GM23248 (cell line): ENCODE measurements at regions not wholly inside any gene's neighbourhood (a gene's known extent, or its start where the extent isn't known, plus 50 kb on each side); places are given as distances from the start of the nearest gene placed in this dataset.
"Not testable (repeated sequence)": the region's sequence is repeated elsewhere in the genome, so short reads cannot be mapped to it uniquely, and the experiment has no call there.

ENCODE experiments used
- DNase-seq: peaks from one replicate; pipeline ENCODE4 v3.0.0-alpha.2; 2015
- H2AFZ ChIP-seq: fragments of 200-600 bp; sonication (generic); 2 replicates; pipeline ENCODE4 v1.6.1; 2016; ENCODE audit warnings: antibody characterized with exemption
- H3F3A ChIP-seq: fragments of 200-600 bp; sonication (generic); 2 replicates; pipeline ENCODE4 v1.6.1; 2016; ENCODE audit warnings: mild to moderate bottlenecking, antibody characterized with exemption, mixed run types; ENCODE audit not compliant: insufficient read depth
- H3K27ac ChIP-seq: fragments of 200-600 bp; sonication (generic); 2 replicates; pipeline ENCODE4 v1.5.1; 2016; ENCODE audit warnings: mild to moderate bottlenecking
- H3K27me3 ChIP-seq: fragments of 200-600 bp; sonication (generic); replicated peaks from 2 replicates; pipeline ENCODE4 v1.6.1; 2016; ENCODE audit warnings: mild to moderate bottlenecking; ENCODE audit not compliant: insufficient read depth
- H3K36me3 ChIP-seq: fragments of 200-600 bp; sonication (generic); 2 replicates; pipeline ENCODE4 v1.6.1; 2016; ENCODE audit warnings: low read depth, mild to moderate bottlenecking
- H3K4me1 ChIP-seq: fragments of 200-600 bp; sonication (generic); 2 replicates; pipeline ENCODE4 v1.6.1; 2016; ENCODE audit warnings: mild to moderate bottlenecking; ENCODE audit not compliant: insufficient read depth
- H3K4me2 ChIP-seq: fragments of 200-600 bp; sonication (generic); one replicate; pipeline ENCODE4 v1.6.1; 2016; ENCODE audit warnings: mild to moderate bottlenecking; ENCODE audit not compliant: unreplicated experiment
- H3K4me3 ChIP-seq: fragments of 200-600 bp; sonication (generic); 2 replicates; pipeline ENCODE4 v1.5.1; 2016; ENCODE audit warnings: mild to moderate bottlenecking
- H3K79me2 ChIP-seq: fragments of 200-600 bp; sonication (generic); 2 replicates; pipeline ENCODE4 v1.6.1; 2016; ENCODE audit warnings: mild to moderate bottlenecking; ENCODE audit not compliant: insufficient read depth
- H3K9ac ChIP-seq: fragments of 200-600 bp; sonication (generic); 2 replicates; pipeline ENCODE4 v1.6.1; 2016; ENCODE audit warnings: mild to moderate bottlenecking
- H3K9me2 ChIP-seq: fragments of 200-600 bp; sonication (generic); 2 replicates; pipeline ENCODE4 v1.6.1; 2016; ENCODE audit warnings: mixed run types, mild to moderate bottlenecking, moderate library complexity; ENCODE audit not compliant: insufficient read depth
- H3K9me3 ChIP-seq: fragments of 200-600 bp; sonication (generic); one replicate; pipeline ENCODE4 v1.6.1; 2017; ENCODE audit warnings: low read depth
- H4K20me1 ChIP-seq: fragments of 200-600 bp; sonication (generic); 2 replicates; pipeline ENCODE4 v1.6.0; 2016; ENCODE audit not compliant: insufficient read depth
- EZH2 ChIP-seq: fragments of 200-600 bp; sonication (generic); IDR thresholded peaks from 2 replicates; pipeline ENCODE4 v1.6.1; 2018; ENCODE audit warnings: antibody characterized with exemption, mild to moderate bottlenecking; ENCODE audit not compliant: insufficient read depth, poor library complexity, severe bottlenecking
- EZH2phosphoT487 ChIP-seq: fragments of 200-600 bp; sonication (generic); IDR thresholded peaks from 2 replicates; pipeline ENCODE4 v1.6.1; 2018; ENCODE audit warnings: antibody characterized with exemption, moderate library complexity, mild to moderate bottlenecking, low read depth; ENCODE audit not compliant: insufficient read depth
- WGBS, 2 experiments: methylation state at CpG; one replicate each; pipeline ENCODE4 v1.1.6; 2015 to 2017; ENCODE audit warnings: low lambda C conversion rate in 2 of 2, low coverage in 1 of 2; ENCODE audit errors: missing lambda C conversion rate in 2 of 2; 5-methylcytosine and 5-hydroxymethylcytosine counted together
- in situ Hi-C: fragments of 300-500 bp; cut with MboI; formaldehyde crosslinking; loops from 2 replicates; pipeline ENCODE4 v1.15.0; 2020

- Histone ChIP-seq H3K9me2 (no peaks in the 10 kb centered on the region), H3K79me2 (no peaks in the 10 kb centered on the region), H3K27me3 (peaks cover 5% of the 10 kb centered on the region; the same call in 1 of the 2 replicates), H3F3A (no peaks in the 10 kb centered on the region), H3K36me3 (no peaks in the 10 kb centered on the region), H3K4me1 (no peaks in the 10 kb centered on the region), H3K4me3 (no peak overlapping the region), H4K20me1 (no peaks in the 10 kb centered on the region), H3K9me3 (no peaks in the 10 kb centered on the region), H2AFZ (no peak overlapping the region), H3K4me2 (no peak overlapping the region), H3K9ac (no peak overlapping the region), H3K27ac (no peak overlapping the region)
- in situ Hi-C loops, result no loop called here
- WGBS, 2 experiments, result 36 to 41% methylated on average over 3 of the region's 3 CpGs
- TF ChIP-seq EZH2phosphoT487 (no peak), EZH2 (no peak)
- no peak for DNase-seq
These were observed 190.2 kb upstream of the GPC6 start for GRCh38 chr13:93036380-93036779.

DNA sequence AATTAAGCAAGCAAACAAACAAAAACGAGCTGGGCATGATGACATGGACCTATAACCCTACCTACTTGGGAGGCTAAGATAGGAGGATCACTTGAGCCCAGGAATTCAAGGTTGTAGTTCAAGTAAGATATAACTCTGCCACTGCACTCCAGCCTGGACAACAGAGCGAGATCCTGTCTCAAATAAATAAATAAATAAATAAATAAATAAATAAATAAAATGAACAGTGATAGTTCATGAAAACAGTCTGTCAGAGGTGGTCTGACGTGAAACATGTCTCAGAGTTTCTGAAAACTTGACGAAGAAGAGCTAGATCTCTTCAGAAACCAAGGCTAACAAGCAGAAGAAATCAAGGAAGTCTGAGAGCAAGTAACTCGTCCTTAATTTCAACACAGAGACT, 188.8 kb upstream of the GPC6 start:
- Histone ChIP-seq H3K4me3 (no peak overlapping the region), H3K27me3 (peaks cover 5% of the 10 kb centered on the region; the same call in 1 of the 2 replicates), H4K20me1 (no peaks in the 10 kb centered on the region), H3F3A (no peaks in the 10 kb centered on the region), H3K9me3 (no peaks in the 10 kb centered on the region), H3K4me2 (no peak overlapping the region), H2AFZ (no peak overlapping the region), H3K9me2 (no peaks in the 10 kb centered on the region), H3K79me2 (no peaks in the 10 kb centered on the region), H3K36me3 (no peaks in the 10 kb centered on the region), H3K9ac (no peak overlapping the region), H3K27ac (no peak overlapping the region), H3K4me1 (no peaks in the 10 kb centered on the region)
- TF ChIP-seq EZH2, result no peak
- in situ Hi-C loops, result no loop called here
- WGBS, 2 experiments, result 13 to 25% methylated on average over 5 of the region's 5 CpGs
- no peak for DNase-seq

DNA sequence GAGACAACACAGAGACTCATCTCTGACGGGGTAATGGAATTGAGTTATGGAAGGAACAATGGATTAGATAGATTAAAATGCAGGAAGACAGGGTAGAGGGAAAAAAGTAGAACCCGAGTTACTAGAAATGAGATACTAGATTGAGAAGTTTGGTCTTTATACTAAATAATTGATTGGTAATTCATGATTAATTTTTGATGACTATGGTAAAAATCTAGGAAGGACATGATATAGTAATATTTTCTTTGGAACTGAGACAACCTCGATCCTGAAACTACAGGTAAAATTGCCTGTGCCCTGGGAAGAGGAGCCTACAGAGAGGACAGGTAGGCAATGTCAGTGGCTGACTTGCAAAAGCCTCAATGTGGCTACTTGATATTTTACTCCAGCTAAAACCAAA, 188.4 kb upstream of the GPC6 start:
- H3K79me2 ChIP-seq, result no peaks in the 10 kb centered on the region
- H4K20me1 ChIP-seq, result no peaks in the 10 kb centered on the region
- peaks cover 5% of the 10 kb centered on the region; the same call in 1 of the 2 replicates for H3K27me3 ChIP-seq
- H3K27ac ChIP-seq, result no peak overlapping the region
- H3K4me3 ChIP-seq, result no peak overlapping the region
- H3K9me2 ChIP-seq, result no peaks in the 10 kb centered on the region
- in situ Hi-C loops, result no loop called here
- no peak overlapping the region for H3K4me2 ChIP-seq
- 8 to 10% methylated on average over 3 of the region's 3 CpGs for WGBS, 2 experiments
- H3K9ac ChIP-seq, result no peak overlapping the region
- TF ChIP-seq EZH2 (no peak), EZH2phosphoT487 (no peak)
- H2AFZ ChIP-seq, result no peak overlapping the region
- H3F3A ChIP-seq, result no peaks in the 10 kb centered on the region
- H3K4me1 ChIP-seq, result no peaks in the 10 kb centered on the region
- H3K9me3 ChIP-seq, result no peaks in the 10 kb centered on the region
- no peak for DNase-seq
- H3K36me3 ChIP-seq, result no peaks in the 10 kb centered on the region

DNA sequence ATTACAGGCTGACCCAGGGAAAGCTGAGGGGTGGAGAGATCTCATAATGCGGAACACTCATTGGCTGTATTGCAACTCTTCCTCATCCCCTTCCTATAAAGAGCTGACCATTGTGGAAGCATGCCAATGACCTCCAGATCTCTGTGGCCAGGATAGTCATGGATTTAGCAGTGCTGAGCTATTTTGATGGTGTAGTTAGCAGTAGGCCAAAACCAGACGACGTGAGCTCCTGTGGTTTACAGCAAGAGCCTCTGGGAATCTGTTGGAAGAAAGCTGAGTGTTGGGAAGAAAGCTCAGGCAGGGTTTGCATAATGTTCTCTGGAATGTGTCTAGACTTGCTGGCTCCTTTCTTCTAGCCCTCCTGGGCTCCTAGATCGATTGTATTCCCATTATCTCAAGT, 187.5 kb upstream of the GPC6 start:
- no peaks in the 10 kb centered on the region for H4K20me1 ChIP-seq
- H3K79me2 ChIP-seq, result no peaks in the 10 kb centered on the region
- WGBS, 2 experiments, result 45 to 46% methylated on average over 4 of the region's 4 CpGs
- H3K36me3 ChIP-seq, result no peaks in the 10 kb centered on the region
- no peak overlapping the region for H3K4me2 ChIP-seq
- no peaks in the 10 kb centered on the region for H3K9me2 ChIP-seq
- H3K9me3 ChIP-seq, result no peaks in the 10 kb centered on the region
- H2AFZ ChIP-seq, result no peak overlapping the region
- H3K9ac ChIP-seq, result no peak overlapping the region
- peaks cover 1% of the 10 kb centered on the region for H3K27me3 ChIP-seq
- TF ChIP-seq EZH2phosphoT487 (no peak), EZH2 (no peak)
- H3K27ac ChIP-seq, result no peak overlapping the region
- H3F3A ChIP-seq, result no peaks in the 10 kb centered on the region
- in situ Hi-C loops, result no loop called here
- no peaks in the 10 kb centered on the region for H3K4me1 ChIP-seq
- H3K4me3 ChIP-seq, result no peak overlapping the region
- DNase-seq, result peak; percentile 16

GRCh38 chr13:93041566-93041965, 185.0 kb upstream of the GPC6 start:
- H3K79me2 ChIP-seq, H3F3A ChIP-seq, H3K27me3 ChIP-seq, H3K36me3 ChIP-seq, H3K4me1 ChIP-seq, H2AFZ ChIP-seq, H4K20me1 ChIP-seq, H3K9me2 ChIP-seq, H3K4me2 ChIP-seq, H3K9ac ChIP-seq, H3K4me3 ChIP-seq, H3K27ac ChIP-seq, H3K9me3 ChIP-seq, in situ Hi-C loops, DNase-seq: not testable (repeated sequence)
- 65 to 70% methylated on average over 4 of the region's 4 CpGs for WGBS, 2 experiments
